ENCODE measurements at regions not wholly inside any gene's neighbourhood (a gene's known extent, or its start where the extent isn't known, plus 50 kb on each side); places are given as distances from the start of the nearest gene placed in this dataset.

- no peak for TF ChIP-seq CTCF (IDR thresholded peaks at IDR 0.05; ENCODE audit: poor library complexity)
- TF ChIP-seq EZH2 (IDR thresholded peaks at IDR 0.05; ENCODE audit: borderline replicate concordance), result no peak
- no peak for TF ChIP-seq EZH2phosphoT487 (IDR thresholded peaks at IDR 0.05; ENCODE audit: low read depth, severe bottlenecking, unreplicated experiment)
Measured at GRCh38 chr1:90572446-90572845, 144.7 kb downstream of the BARHL2 start.
